Thyroid gland (tissue), 4 donors: ENCODE measurements at regions not wholly inside any gene's neighbourhood (a gene's known extent, or its start where the extent isn't known, plus 50 kb on each side); places are given as distances from the start of the nearest gene placed in this dataset.

Source experiments
- CTCF ChIP-seq, 6 experiments: fragments of 200-600 bp in 3 of 6; fragments of 450-650 bp in 3 of 6; sonication (generic) in 3 of 6; IDR thresholded peaks; one replicate each; pipeline ENCODE4 v1.5.1; 2016 to 2019; ENCODE audit warnings: antibody characterized with exemption in 6 of 6, mild to moderate bottlenecking in 2 of 6, inconsistent platforms in 1 of 6, moderate library complexity in 1 of 6
- POLR2A ChIP-seq, 2 donors: fragments of 450-650 bp; IDR thresholded peaks; one replicate each; pipeline ENCODE4 v1.6.1; 2017; ENCODE audit warnings: antibody characterized with exemption in 2 of 2, mild to moderate bottlenecking in 2 of 2, moderate library complexity in 1 of 2

- TF ChIP-seq CTCF (IDR thresholded peaks at IDR 0.05) (no peak), POLR2A (IDR thresholded peaks at IDR 0.05) (no peak)
Observed at GRCh38 chr1:98344731-98345130, 316.8 kb upstream of the SNX7 start.
